Right lobe of liver (tissue), 6 donors: ENCODE measurements at regions not wholly inside any gene's neighbourhood (a gene's known extent, or its start where the extent isn't known, plus 50 kb on each side); places are given as distances from the start of the nearest gene placed in this dataset.
"Not testable (repeated sequence)": the region's sequence is repeated elsewhere in the genome, so short reads cannot be mapped to it uniquely, and the experiment has no call there.

ENCODE experiments used
- ATAC-seq, 4 donors: fragments of 200-7000 bp; cut with Tn5 transposase; one replicate each; pipeline ENCODE4 v1.9.1; 2020; ENCODE audit warnings: mild to moderate bottlenecking in 4 of 4, moderate library complexity in 4 of 4
- DNase-seq, 3 donors: peaks; one replicate each; pipeline ENCODE4 v3.0.0-alpha.2; 2020
- H3K27ac ChIP-seq, 3 donors: fragments of 200-600 bp; one replicate each; pipeline ENCODE4 v1.8.0; 2022
- H3K27me3 ChIP-seq, 2 donors: fragments of 200-600 bp; one replicate each; pipeline ENCODE4 v1.8.0; 2022
- H3K36me3 ChIP-seq, 4 donors: fragments of 200-600 bp; sonication (generic) in 1 of 4; one replicate each; pipeline versions ENCODE4 v1.5.1 to v1.8.0; 2017 to 2022; ENCODE audit warnings: control low read depth in 1 of 4
- H3K4me1 ChIP-seq, 4 donors: fragments of 200-600 bp; sonication (generic) in 1 of 4; one replicate each; pipeline versions ENCODE4 v1.5.1 to v1.8.0; 2017 to 2022; ENCODE audit warnings: control low read depth in 1 of 4
- H3K4me3 ChIP-seq, 3 donors: fragments of 200-600 bp; one replicate each; pipeline ENCODE4 v1.8.0; 2022
- H3K9me3 ChIP-seq, 4 donors: fragments of 200-600 bp; sonication (generic) in 1 of 4; one replicate each; pipeline versions ENCODE4 v1.5.1 to v1.8.0; 2017 to 2022; ENCODE audit warnings: control low read depth in 1 of 4
- CTCF ChIP-seq, 4 donors: fragments of 200-600 bp in 3 of 4; fragments of 450-650 bp in 1 of 4; IDR thresholded peaks; one replicate each; pipeline versions ENCODE4 v1.5.1 to v1.8.0; 2016 to 2022; ENCODE audit warnings: antibody characterized with exemption in 4 of 4, mild to moderate bottlenecking in 2 of 4
- POLR2A ChIP-seq: fragments of 450-650 bp; IDR thresholded peaks from one replicate; pipeline ENCODE4 v1.6.1; 2017; ENCODE audit warnings: antibody characterized with exemption, mild to moderate bottlenecking
- WGBS: methylation state at CpG from one replicate; pipeline ENCODE4 v1.1.6; 2018; ENCODE audit warnings: low coverage, low lambda C conversion rate; ENCODE audit not compliant: insufficient coverage; ENCODE audit errors: missing lambda C conversion rate; 5-methylcytosine and 5-hydroxymethylcytosine counted together
- intact Hi-C, 2 donors: fragments of 100-400 bp; cut with DNase I; formaldehyde crosslinking; loops; one replicate each; pipeline versions ENCODE4 v1.11.2 to v1.14.1; 2022
- donor health status: DM: no; HTN: yes; CAD: no.
- donor health status: DM: no; HTN: no; CAD: no.
- donor health status: DM: no; HTN: no; CAD: no.
- donor health status: DM: no; HTN: yes; CAD: no.
- donor health status: DM: no; HTN: yes; CAD: no.

- H3K4me3 ChIP-seq, result no peak overlapping the region
- TF ChIP-seq CTCF (IDR thresholded peaks at IDR 0.05) (no peak), POLR2A (no peak)
- DNase-seq (no peak), ATAC-seq (no peak)
- WGBS, result 27% methylated on average over 2 of the region's 12 CpGs
- no peaks in the 10 kb centered on the region for H3K36me3 ChIP-seq
- no peaks in the 10 kb centered on the region for H3K27me3 ChIP-seq
- intact Hi-C loops, result loop anchor here in 1 of 2 donors (10.0 kb wide), 1 partner anchor 255 kb away; no protein-coding TSS in a partner anchor
- H3K9me3 ChIP-seq, result no peaks in the 10 kb centered on the region
- peaks cover 0 to 5% (median 0%) of the 10 kb centered on the region in 4 donors for H3K4me1 ChIP-seq
- no peak overlapping the region for H3K27ac ChIP-seq
Observed at GRCh38 chr14:105939810-105940508, 413.6 kb downstream of the TMEM121 start.

DNA sequence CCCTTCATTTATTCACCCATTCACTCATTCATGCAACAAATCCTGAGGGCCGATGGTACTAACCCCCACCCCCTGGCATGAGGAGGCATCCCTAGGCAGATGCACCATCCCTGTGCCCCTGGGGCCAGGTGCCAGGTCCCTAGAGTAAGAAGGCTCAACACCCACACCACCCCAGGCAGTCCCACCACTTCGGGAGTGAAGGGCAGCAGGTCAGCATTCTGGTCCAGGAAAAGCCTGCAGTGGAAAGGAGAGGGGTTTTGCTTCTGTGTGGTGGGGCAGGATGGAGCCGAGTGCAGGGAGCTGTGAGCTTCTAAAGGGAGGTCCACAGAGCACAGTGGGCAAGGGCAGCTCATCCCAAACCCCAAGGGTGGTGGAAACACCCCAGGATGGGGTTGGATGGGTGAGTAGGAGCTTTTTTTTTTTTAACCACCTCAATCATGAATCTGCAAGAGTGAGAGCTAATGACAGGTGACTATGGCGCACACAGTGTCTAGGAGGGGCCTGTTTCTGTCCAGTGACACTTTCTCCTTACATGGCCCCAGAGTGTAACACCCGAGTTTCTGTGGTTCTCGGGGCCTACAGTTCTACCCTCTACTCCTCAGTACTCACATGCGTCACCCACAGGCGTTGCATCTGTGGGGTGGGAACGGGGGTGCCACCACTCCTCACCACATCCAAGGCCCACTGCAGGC, 414.3 kb downstream of the TMEM121 start:
- H3K4me3 ChIP-seq, result no peak overlapping the region
- peaks cover 0 to 5% (median 0%) of the 10 kb centered on the region in 4 donors for H3K4me1 ChIP-seq
- no peak overlapping the region for H3K27ac ChIP-seq
- no peaks in the 10 kb centered on the region for H3K27me3 ChIP-seq
- TF ChIP-seq POLR2A (no peak), CTCF (IDR thresholded peaks at IDR 0.05) (no peak)
- no peaks in the 10 kb centered on the region for H3K36me3 ChIP-seq
- intact Hi-C loops, result loop anchor here in 1 of 2 donors (10.0 kb wide), 1 partner anchor 256 kb away; no protein-coding TSS in a partner anchor
- DNase-seq, result no peak
- no peak for ATAC-seq
- H3K9me3 ChIP-seq, result no peaks in the 10 kb centered on the region
- WGBS, result 66% methylated on average over 5 of the region's 9 CpGs

DNA sequence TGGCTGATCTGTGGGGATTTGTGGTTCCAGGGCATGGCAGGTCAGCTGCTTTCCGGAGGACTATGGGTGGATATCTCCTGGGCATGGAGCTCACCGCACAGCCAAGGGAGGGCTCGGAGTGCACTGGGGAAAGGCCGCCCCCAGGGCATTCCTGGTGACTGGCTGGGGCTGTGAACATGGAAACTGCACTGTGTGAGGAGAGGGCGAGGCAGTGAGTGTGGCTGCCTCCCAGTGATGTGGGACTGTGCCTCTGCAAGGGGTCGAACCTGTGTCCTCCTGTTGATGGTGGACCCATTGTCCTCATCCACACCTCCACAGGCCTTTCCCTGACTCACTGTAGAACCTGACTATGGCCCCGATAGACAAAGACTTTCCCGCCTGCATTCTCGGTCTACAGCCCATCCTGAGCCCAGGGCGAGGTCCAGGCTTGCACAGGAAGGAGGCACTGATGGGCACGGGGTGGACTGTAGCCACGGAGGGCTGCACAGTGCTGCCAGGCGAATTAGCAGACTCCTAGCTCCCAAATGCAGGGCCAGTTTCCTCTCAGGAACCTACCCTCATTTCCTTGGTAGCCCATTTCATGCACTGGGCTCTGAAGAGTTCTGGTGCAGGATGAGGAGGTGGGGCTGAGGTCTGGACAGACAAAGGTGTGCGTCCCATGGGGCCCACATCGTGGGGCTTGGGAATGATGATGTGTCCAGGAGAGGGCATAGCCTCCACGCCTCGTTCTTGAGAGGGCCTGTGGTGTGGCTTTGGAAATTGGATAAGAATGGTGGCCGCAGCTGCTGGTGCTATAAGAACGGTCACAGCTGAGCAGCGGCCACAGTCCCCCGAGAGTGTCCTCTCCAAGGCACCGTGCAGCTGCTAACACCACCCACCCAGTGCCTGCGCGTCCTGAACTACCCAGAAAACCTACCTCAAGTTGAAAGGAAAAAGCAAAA, 415.1 kb downstream of the TMEM121 start:
- ATAC-seq (no peak), DNase-seq (no peak)
- H3K27me3 ChIP-seq, result no peaks in the 10 kb centered on the region
- no peaks in the 10 kb centered on the region for H3K9me3 ChIP-seq
- no peak overlapping the region for H3K27ac ChIP-seq
- no peaks in the 10 kb centered on the region for H3K36me3 ChIP-seq
- no peak overlapping the region for H3K4me3 ChIP-seq
- 62% methylated on average over 16 of the region's 24 CpGs for WGBS
- intact Hi-C loops, result loop anchor here in 1 of 2 donors (10.0 kb wide), 1 partner anchor 257 kb away; no protein-coding TSS in a partner anchor
- TF ChIP-seq CTCF (IDR thresholded peaks at IDR 0.05) (no peak), POLR2A (no peak)
- H3K4me1 ChIP-seq, result peaks cover 0 to 5% (median 0%) of the 10 kb centered on the region in 4 donors

GRCh38 chr14:105942725-105943124, 416.3 kb downstream of the TMEM121 start:
- H3K9me3 ChIP-seq, H3K36me3 ChIP-seq, H3K27ac ChIP-seq, DNase-seq, H3K27me3 ChIP-seq, H3K4me1 ChIP-seq, ATAC-seq, H3K4me3 ChIP-seq: not testable (repeated sequence)
- intact Hi-C loops, result loop anchor here in 1 of 2 donors (10.0 kb wide), 1 partner anchor 258 kb away; no protein-coding TSS in a partner anchor
- WGBS, result 79% methylated on average over 13 of the region's 22 CpGs
